HepG2 (cell line): ENCODE measurements at regions not wholly inside any gene's neighbourhood (a gene's known extent, or its start where the extent isn't known, plus 50 kb on each side); places are given as distances from the start of the nearest gene placed in this dataset.
A peak's percentile ranks its signal among the peaks of the same experiment; 100 is the strongest.

Experiments used
- BCL6 ChIP-seq: IDR thresholded peaks from 2 replicates; pipeline ENCODE4 v1.6.1; 2016; ENCODE audit warnings: missing genetic modification reagents, missing compliant biosample characterization
- FLYWCH1 ChIP-seq: sonication (generic); formaldehyde crosslinking; IDR thresholded peaks from 2 replicates; pipeline ENCODE4 v1.8.1; 2023; ENCODE audit warnings: mild to moderate bottlenecking, missing genetic modification reagents
- GLI4 ChIP-seq: sonication (generic); formaldehyde crosslinking; IDR thresholded peaks from 2 replicates; pipeline ENCODE4 v1.5.1; 2020; ENCODE audit warnings: missing genetic modification reagents, mild to moderate bottlenecking, moderate library complexity, borderline replicate concordance
- GTF3A ChIP-seq: sonication (generic); formaldehyde crosslinking; conservative IDR thresholded peaks from 2 replicates; pipeline ENCODE4 v1.4.0; 2020; ENCODE audit warnings: mild to moderate bottlenecking, missing genetic modification reagents
- HIVEP1 ChIP-seq: sonication (generic); formaldehyde crosslinking; IDR thresholded peaks from 2 replicates; pipeline ENCODE4 v1.4.0; 2020; ENCODE audit warnings: mild to moderate bottlenecking, missing genetic modification reagents
- HNRNPL ChIP-seq: fragments of 200-400 bp; formaldehyde crosslinking; IDR thresholded peaks from 2 replicates; pipeline ENCODE4 v1.6.1; 2017; ENCODE audit warnings: mild to moderate bottlenecking, low read depth, low read length
- HNRNPUL1 ChIP-seq: fragments of 200-400 bp; formaldehyde crosslinking; IDR thresholded peaks from 2 replicates; pipeline ENCODE4 v1.6.1; 2017; ENCODE audit warnings: low read depth, mild to moderate bottlenecking, low read length, moderate library complexity
- IRF2 ChIP-seq: IDR thresholded peaks from 2 replicates; pipeline ENCODE4 v1.6.1; 2018; ENCODE audit warnings: missing genetic modification reagents, missing compliant biosample characterization
- KDM5B ChIP-seq: sonication (generic); formaldehyde crosslinking; IDR thresholded peaks from 2 replicates; pipeline ENCODE4 v1.4.0; 2020; ENCODE audit warnings: missing genetic modification reagents, mild to moderate bottlenecking, borderline replicate concordance
- KLF9 ChIP-seq: IDR thresholded peaks from 2 replicates; pipeline ENCODE4 v1.6.1; 2016; ENCODE audit warnings: low read depth
- MTA1 ChIP-seq: sonication (generic); formaldehyde crosslinking; IDR thresholded peaks from 2 replicates; pipeline ENCODE4 v1.4.0; 2020; ENCODE audit warnings: missing genetic modification reagents, mild to moderate bottlenecking, borderline replicate concordance
- NRL ChIP-seq: sonication (generic); formaldehyde crosslinking; IDR thresholded peaks from 2 replicates; pipeline ENCODE4 v1.5.0; 2020; ENCODE audit warnings: missing genetic modification reagents, mild to moderate bottlenecking, moderate library complexity, borderline replicate concordance
- ONECUT2 ChIP-seq: sonication (generic); formaldehyde crosslinking; IDR thresholded peaks from 2 replicates; pipeline ENCODE4 v1.4.0; 2020; ENCODE audit warnings: missing genetic modification reagents
- PTBP1 ChIP-seq: fragments of 200-400 bp; formaldehyde crosslinking; IDR thresholded peaks from 2 replicates; pipeline ENCODE4 v1.6.1; 2018; ENCODE audit warnings: low read length, low read depth; ENCODE audit not compliant: poor library complexity, severe bottlenecking
- SIX1 ChIP-seq: sonication (generic); formaldehyde crosslinking; IDR thresholded peaks from 2 replicates; pipeline ENCODE4 v1.4.0; 2020; ENCODE audit warnings: missing genetic modification reagents, borderline replicate concordance
- SRF ChIP-seq: IDR thresholded peaks from 2 replicates; pipeline ENCODE4 v1.6.1; 2011; ENCODE audit warnings: mild to moderate bottlenecking, low read depth, low read length, moderate library complexity
- TOE1 ChIP-seq: sonication (generic); formaldehyde crosslinking; IDR thresholded peaks from 2 replicates; pipeline ENCODE4 v1.4.0; 2020; ENCODE audit warnings: mild to moderate bottlenecking, missing genetic modification reagents
- YY1 ChIP-seq: IDR thresholded peaks from 2 replicates; pipeline ENCODE4 v1.6.1; 2011; ENCODE audit warnings: low read length, low read depth, moderate library complexity, mild to moderate bottlenecking; ENCODE audit not compliant: insufficient read depth, insufficient replicate concordance
- ZBTB14 ChIP-seq: sonication (generic); formaldehyde crosslinking; IDR thresholded peaks from 2 replicates; pipeline ENCODE4 v1.4.0; 2020; ENCODE audit warnings: missing genetic modification reagents
- ZNF556 ChIP-seq: sonication (generic); formaldehyde crosslinking; IDR thresholded peaks from 2 replicates; pipeline ENCODE4 v1.4.0; 2020; ENCODE audit warnings: mild to moderate bottlenecking, missing genetic modification reagents, borderline replicate concordance
- ZNF597 ChIP-seq: sonication (generic); formaldehyde crosslinking; IDR thresholded peaks from 2 replicates; pipeline ENCODE4 v1.5.0; 2020; ENCODE audit warnings: missing genetic modification reagents
- TF ChIP-seq, protein P1 (sequence below): sonication (generic); formaldehyde crosslinking; IDR thresholded peaks from 2 replicates; pipeline ENCODE4 v1.4.0; 2020; ENCODE audit warnings: missing genetic modification reagents
- TF ChIP-seq, protein P2 (sequence below): sonication (generic); formaldehyde crosslinking; IDR thresholded peaks from 2 replicates; pipeline ENCODE4 v1.4.0; 2020; ENCODE audit warnings: mild to moderate bottlenecking, missing genetic modification reagents
- TF ChIP-seq, protein P3 (sequence below): sonication (generic); formaldehyde crosslinking; IDR thresholded peaks from 2 replicates; pipeline ENCODE4 v1.8.0; 2022; ENCODE audit warnings: missing genetic modification reagents, low read depth, mild to moderate bottlenecking, borderline replicate concordance
- TF ChIP-seq, protein P4 (sequence below): IDR thresholded peaks from 2 replicates; pipeline ENCODE4 v1.6.1; 2016; ENCODE audit warnings: missing compliant biosample characterization, missing genetic modification reagents, borderline replicate concordance
- TF ChIP-seq, protein P5 (sequence below): sonication (generic); formaldehyde crosslinking; IDR thresholded peaks from 2 replicates; pipeline ENCODE4 v1.5.0; 2020; ENCODE audit warnings: missing genetic modification reagents

DNA sequence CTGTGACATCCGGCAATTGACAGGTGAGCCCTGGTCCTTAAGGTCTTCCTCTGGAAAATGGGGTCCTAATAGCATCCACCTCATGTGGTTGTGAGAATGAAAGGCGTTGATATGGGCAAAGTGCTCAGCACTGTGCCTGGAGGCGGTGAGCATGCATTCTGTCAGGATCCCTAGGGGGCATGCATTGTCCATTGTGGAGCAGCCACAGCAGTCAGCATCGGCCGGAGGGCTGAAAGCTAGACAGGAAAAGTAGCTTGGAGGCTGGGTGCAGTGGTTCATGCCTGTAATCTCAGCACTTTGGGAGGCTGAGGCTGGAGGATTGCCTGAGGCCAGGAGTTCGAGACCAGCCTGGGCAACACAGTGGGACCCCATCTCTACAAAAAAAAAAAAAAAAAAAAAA, 122.2 kb downstream of the LHX2 start (continued):
- TF ChIP-seq PTBP1 (no peak), ZNF597 (CRISPR knock-in tag) (no peak), YY1 (no peak), FLYWCH1 (CRISPR knock-in tag) (no peak), ZNF556 (CRISPR knock-in tag) (no peak), SRF (no peak), ONECUT2 (CRISPR knock-in tag) (no peak), KDM5B (CRISPR knock-in tag) (no peak), TOE1 (CRISPR knock-in tag) (no peak), HIVEP1 (CRISPR knock-in tag) (no peak), GTF3A (CRISPR knock-in tag) (no peak), HNRNPUL1 (no peak), GLI4 (CRISPR knock-in tag) (no peak), BCL6 (CRISPR knock-in tag) (0 out of 2 replicates have a peak, but pooled peaks have one; percentile 8), IRF2 (no peak), KLF9 (CRISPR knock-in tag) (no peak), SIX1 (CRISPR knock-in tag) (no peak), NRL (no peak), MTA1 (CRISPR knock-in tag) (no peak), HNRNPL (no peak), ZBTB14 (CRISPR knock-in tag) (no peak)
- TF ChIP-seq, protein P1, sequence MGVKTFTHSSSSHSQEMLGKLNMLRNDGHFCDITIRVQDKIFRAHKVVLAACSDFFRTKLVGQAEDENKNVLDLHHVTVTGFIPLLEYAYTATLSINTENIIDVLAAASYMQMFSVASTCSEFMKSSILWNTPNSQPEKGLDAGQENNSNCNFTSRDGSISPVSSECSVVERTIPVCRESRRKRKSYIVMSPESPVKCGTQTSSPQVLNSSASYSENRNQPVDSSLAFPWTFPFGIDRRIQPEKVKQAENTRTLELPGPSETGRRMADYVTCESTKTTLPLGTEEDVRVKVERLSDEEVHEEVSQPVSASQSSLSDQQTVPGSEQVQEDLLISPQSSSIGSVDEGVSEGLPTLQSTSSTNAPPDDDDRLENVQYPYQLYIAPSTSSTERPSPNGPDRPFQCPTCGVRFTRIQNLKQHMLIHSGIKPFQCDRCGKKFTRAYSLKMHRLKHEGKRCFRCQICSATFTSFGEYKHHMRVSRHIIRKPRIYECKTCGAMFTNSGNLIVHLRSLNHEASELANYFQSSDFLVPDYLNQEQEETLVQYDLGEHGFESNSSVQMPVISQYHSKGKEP (CRISPR knock-in tag) = no peak
- TF ChIP-seq, protein P2, sequence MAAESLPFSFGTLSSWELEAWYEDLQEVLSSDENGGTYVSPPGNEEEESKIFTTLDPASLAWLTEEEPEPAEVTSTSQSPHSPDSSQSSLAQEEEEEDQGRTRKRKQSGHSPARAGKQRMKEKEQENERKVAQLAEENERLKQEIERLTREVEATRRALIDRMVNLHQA (CRISPR knock-in tag) = no peak
- TF ChIP-seq, protein P3, sequence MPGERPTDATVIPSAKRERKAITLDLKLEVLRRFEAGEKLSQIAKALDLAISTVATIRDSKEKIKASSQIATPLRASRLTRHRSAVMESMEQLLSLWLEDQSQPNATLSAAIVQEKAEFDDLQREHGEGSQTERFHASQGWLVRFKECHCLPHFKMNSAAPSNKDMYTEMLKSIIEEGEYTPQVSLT (CRISPR knock-in tag) = no peak
- TF ChIP-seq, protein P4, sequence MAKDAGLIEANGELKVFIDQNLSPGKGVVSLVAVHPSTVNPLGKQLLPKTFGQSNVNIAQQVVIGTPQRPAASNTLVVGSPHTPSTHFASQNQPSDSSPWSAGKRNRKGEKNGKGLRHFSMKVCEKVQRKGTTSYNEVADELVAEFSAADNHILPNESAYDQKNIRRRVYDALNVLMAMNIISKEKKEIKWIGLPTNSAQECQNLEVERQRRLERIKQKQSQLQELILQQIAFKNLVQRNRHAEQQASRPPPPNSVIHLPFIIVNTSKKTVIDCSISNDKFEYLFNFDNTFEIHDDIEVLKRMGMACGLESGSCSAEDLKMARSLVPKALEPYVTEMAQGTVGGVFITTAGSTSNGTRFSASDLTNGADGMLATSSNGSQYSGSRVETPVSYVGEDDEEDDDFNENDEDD = peak; percentile 15; the same call in 1 of the 2 replicates
- TF ChIP-seq, protein P5, sequence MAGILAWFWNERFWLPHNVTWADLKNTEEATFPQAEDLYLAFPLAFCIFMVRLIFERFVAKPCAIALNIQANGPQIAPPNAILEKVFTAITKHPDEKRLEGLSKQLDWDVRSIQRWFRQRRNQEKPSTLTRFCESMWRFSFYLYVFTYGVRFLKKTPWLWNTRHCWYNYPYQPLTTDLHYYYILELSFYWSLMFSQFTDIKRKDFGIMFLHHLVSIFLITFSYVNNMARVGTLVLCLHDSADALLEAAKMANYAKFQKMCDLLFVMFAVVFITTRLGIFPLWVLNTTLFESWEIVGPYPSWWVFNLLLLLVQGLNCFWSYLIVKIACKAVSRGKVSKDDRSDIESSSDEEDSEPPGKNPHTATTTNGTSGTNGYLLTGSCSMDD (CRISPR knock-in tag) = no peak
